NB4 (cell line): ENCODE measurements at regions not wholly inside any gene's neighbourhood (a gene's known extent, or its start where the extent isn't known, plus 50 kb on each side); places are given as distances from the start of the nearest gene placed in this dataset.

Experiments used
- MYC ChIP-seq: IDR thresholded peaks from 2 replicates; pipeline ENCODE4 v1.6.1; 2011; ENCODE audit warnings: low read depth, low read length
- POLR2A ChIP-seq: IDR thresholded peaks from 2 replicates; pipeline ENCODE4 v1.6.1; 2011; ENCODE audit warnings: mild to moderate bottlenecking; ENCODE audit not compliant: insufficient read length; ENCODE audit errors: extremely low read depth
- TF ChIP-seq, protein P1 (sequence below): IDR thresholded peaks from one replicate; pipeline ENCODE4 v1.5.1; 2012; ENCODE audit warnings: low read depth, low read length

GRCh38 chr13:79992111-79992510, 348.8 kb downstream of the SPRY2 start:
- TF ChIP-seq, protein P1, sequence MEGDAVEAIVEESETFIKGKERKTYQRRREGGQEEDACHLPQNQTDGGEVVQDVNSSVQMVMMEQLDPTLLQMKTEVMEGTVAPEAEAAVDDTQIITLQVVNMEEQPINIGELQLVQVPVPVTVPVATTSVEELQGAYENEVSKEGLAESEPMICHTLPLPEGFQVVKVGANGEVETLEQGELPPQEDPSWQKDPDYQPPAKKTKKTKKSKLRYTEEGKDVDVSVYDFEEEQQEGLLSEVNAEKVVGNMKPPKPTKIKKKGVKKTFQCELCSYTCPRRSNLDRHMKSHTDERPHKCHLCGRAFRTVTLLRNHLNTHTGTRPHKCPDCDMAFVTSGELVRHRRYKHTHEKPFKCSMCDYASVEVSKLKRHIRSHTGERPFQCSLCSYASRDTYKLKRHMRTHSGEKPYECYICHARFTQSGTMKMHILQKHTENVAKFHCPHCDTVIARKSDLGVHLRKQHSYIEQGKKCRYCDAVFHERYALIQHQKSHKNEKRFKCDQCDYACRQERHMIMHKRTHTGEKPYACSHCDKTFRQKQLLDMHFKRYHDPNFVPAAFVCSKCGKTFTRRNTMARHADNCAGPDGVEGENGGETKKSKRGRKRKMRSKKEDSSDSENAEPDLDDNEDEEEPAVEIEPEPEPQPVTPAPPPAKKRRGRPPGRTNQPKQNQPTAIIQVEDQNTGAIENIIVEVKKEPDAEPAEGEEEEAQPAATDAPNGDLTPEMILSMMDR, result no peak
- TF ChIP-seq POLR2A, result no peak
- no peak for TF ChIP-seq MYC
